ENCODE measurements at regions not wholly inside any gene's neighbourhood (a gene's known extent, or its start where the extent isn't known, plus 50 kb on each side); places are given as distances from the start of the nearest gene placed in this dataset.
"Not testable (repeated sequence)": the region's sequence is repeated elsewhere in the genome, so short reads cannot be mapped to it uniquely, and the experiment has no call there.

DNA sequence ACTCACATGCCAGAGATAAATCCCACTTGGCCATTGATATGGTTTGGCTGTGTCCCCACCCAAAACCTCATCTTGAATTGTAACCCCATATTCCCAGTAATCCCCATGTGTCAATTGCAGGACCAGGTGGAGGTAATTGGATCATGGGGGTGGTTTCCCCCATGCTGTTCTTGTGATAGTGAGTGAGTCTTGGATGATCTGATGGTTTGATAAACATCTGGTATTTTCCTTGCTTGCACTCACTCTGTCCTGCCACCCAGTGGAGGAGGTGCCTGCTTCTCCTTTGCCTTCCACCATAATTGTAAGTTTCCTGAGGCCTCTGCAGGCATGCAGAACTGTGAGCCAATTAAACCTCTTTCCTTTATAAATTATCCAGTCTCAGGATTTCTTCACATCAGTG is 50.4 kb upstream of the B3GAT2 start:
- not testable (repeated sequence) for H3K4me3 Mint-ChIP-seq, ATAC-seq, DNase-seq, H3K4me1 Mint-ChIP-seq, H3K27ac Mint-ChIP-seq
- Mint-ChIP-seq H3K9me3 (peaks cover 0 to 20% of the 10 kb centered on the region in 2 donors), H3K27me3 (peaks cover 35% of the 10 kb centered on the region)

DNA sequence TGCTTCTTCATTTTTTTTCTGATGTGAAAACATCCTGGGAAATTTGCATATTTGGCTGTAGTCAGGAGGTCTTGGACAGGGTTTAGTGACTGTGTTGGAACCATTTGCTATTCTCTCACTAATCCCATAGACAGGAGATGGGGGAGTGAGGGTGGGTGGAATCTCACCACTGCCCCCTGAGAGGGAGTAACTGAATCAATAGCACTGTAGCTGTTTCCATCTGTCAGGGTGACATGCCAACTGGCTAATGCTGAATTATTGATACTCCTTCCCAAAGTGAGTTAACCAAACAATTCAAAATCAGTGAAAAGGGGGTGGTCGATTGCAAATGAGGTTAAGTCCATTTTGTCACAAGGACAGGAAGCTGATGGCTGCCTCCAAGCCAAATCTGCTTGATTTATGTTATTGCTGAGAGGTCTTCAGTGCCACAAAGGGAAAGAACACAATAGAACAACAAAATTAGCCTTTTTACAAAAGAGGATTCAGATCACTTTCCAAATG is 55.1 kb upstream of the B3GAT2 start:
- H3K4me1 Mint-ChIP-seq: no peaks in the 10 kb centered on the region
- H3K4me3 Mint-ChIP-seq: no peak overlapping the region
- no peak overlapping the region for H3K27ac Mint-ChIP-seq
- ATAC-seq (no peak), DNase-seq (no peak)
- peaks cover 35% of the 10 kb centered on the region for H3K27me3 Mint-ChIP-seq
- H3K9me3 Mint-ChIP-seq: no peaks in the 10 kb centered on the region

GRCh38 chr6:71012866-71013469 is 56.1 kb upstream of the B3GAT2 start:
- peak in 1 of 2 donors; percentile 8 for DNase-seq
- Mint-ChIP-seq H3K9me3 (no peaks in the 10 kb centered on the region), H3K4me3 (no peak overlapping the region), H3K27me3 (peaks cover 35% of the 10 kb centered on the region), H3K27ac (no peak overlapping the region), H3K4me1 (no peaks in the 10 kb centered on the region)
- ATAC-seq: peak; percentile 80

- Mint-ChIP-seq H3K9me3 (no peaks in the 10 kb centered on the region), H3K4me3 (no peak overlapping the region)
Observed at GRCh38 chr6:71015392-71015791, 58.5 kb upstream of the B3GAT2 start.

DNA sequence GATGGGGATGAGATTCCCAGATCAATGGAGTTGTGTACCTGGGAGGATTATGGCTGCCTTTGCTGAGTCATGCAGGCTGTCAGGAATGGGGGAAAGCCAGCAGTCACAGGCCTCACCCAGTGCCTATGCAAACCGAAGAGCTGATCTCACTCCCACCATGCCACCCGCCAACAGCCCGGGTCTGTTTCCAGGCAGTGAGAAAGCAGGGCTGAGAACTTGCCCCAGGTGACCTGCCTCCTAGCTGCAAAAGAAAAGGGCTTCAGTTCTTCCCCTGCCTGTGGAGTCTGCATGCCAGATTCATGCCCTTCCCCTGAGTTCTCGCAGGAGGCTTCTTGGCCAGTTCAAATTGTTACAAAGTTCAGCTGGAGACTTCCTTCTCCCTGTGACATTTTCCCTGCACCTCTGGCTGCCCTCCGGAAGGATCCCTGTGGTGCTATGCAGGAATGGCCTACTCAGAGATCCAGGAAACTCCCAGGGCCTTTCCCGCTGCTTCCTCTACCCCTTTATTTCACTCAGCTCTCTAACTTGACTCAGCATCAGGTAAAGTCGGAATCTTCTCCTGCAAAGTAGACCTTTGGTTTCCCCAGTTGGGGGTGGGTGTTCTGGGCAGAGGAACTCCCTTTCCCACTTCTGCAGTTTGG is 71.5 kb upstream of the B3GAT2 start:
- no peaks in the 10 kb centered on the region for H3K9me3 Mint-ChIP-seq
- ATAC-seq: no peak
- no peaks in the 10 kb centered on the region for H3K27me3 Mint-ChIP-seq
- no peak overlapping the region for H3K4me3 Mint-ChIP-seq
- H3K27ac Mint-ChIP-seq: no peak overlapping the region
- no peak for DNase-seq
- H3K4me1 Mint-ChIP-seq: no peaks in the 10 kb centered on the region

More at GRCh38 chr6:71015392-71015791, 58.5 kb upstream of the B3GAT2 start:
- peaks cover 15% of the 10 kb centered on the region for H3K27me3 Mint-ChIP-seq
- no peaks in the 10 kb centered on the region for H3K4me1 Mint-ChIP-seq
- ATAC-seq: no peak
- no peak overlapping the region for H3K27ac Mint-ChIP-seq
- no peak for DNase-seq

DNA sequence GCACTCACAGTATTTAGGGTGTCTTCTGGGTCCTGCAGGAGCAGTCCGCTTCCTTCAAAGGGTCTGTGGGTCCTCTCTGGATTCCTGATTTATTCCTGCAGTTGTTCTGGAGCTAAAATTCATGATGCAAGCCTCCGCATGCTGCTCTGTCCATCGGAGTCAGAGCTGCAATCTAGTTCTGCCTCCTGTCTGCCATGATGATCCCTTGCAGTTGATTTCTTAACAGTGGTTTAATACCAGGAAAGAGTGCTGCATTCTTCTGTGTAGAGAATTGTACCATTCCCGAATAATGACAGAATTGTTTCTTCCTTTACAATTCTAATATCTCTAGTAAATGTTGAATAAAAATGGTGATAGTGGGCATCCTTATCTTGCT is 72.0 kb upstream of the B3GAT2 start:
- Mint-ChIP-seq H3K27ac (no peak overlapping the region), H3K27me3 (no peaks in the 10 kb centered on the region), H3K4me3 (no peak overlapping the region), H3K9me3 (no peaks in the 10 kb centered on the region), H3K4me1 (no peaks in the 10 kb centered on the region)
- no peak for DNase-seq
- ATAC-seq: no peak

- ATAC-seq: no peak
- no peaks in the 10 kb centered on the region for H3K9me3 Mint-ChIP-seq
- no peak overlapping the region for H3K27ac Mint-ChIP-seq
- no peak for DNase-seq
- no peak overlapping the region for H3K4me3 Mint-ChIP-seq
- no peaks in the 10 kb centered on the region for H3K27me3 Mint-ChIP-seq
- no peaks in the 10 kb centered on the region for H3K4me1 Mint-ChIP-seq
Observed at GRCh38 chr6:71029555-71029954, 72.7 kb upstream of the B3GAT2 start.

DNA sequence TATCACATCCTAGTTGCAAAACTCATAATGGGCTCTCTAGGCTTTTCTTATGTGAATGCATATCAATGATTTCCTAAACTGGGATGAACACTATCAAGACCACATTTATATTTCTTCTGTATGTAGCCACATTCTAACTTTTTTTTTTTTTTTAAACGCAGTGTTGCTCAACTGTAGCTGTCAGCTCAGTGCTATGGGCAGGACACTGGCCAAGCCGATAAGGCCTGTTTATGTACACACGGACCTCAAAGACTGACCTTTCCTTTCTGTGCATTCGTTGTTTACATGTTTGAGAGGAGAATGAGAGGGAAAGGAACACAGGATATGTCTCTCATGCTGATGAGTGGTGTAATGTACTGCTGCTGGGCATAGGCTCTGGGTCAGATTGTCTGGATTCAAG is 75.1 kb upstream of the B3GAT2 start:
- H3K4me3 Mint-ChIP-seq: no peak overlapping the region
- ATAC-seq (no peak), DNase-seq (no peak)
- no peak overlapping the region for H3K27ac Mint-ChIP-seq
- peaks cover 0 to 4% of the 10 kb centered on the region in 2 donors for H3K9me3 Mint-ChIP-seq
- H3K4me1 Mint-ChIP-seq: no peaks in the 10 kb centered on the region
- no peaks in the 10 kb centered on the region for H3K27me3 Mint-ChIP-seq

- Mint-ChIP-seq H3K27me3 (peaks cover 2% of the 10 kb centered on the region), H3K9me3 (peaks cover 0 to 7% of the 10 kb centered on the region in 2 donors), H3K4me3 (no peak overlapping the region), H3K4me1 (no peaks in the 10 kb centered on the region), H3K27ac (no peak overlapping the region)
- ATAC-seq (no peak), DNase-seq (no peak)
Observed at GRCh38 chr6:71033171-71033570, 76.3 kb upstream of the B3GAT2 start.

DNA sequence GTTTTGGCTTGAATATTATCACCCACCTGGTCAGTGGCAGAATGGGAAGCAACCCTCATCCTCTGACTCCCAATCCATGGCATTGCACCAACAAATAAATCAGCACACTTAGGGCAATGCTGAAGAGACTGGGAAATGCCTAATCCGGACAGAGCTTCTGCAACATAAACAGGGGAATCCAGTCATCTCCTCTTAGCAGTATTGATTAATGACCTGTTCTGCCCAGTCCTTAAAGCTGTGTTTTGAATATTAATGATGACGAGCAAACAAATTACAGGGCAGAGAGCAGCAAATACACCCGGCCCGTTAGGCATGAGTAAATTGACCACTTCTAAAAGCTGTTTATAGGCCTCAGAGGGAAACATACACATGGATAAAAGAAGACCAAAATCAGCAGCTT is 77.0 kb upstream of the B3GAT2 start:
- Mint-ChIP-seq H3K4me3 (no peak overlapping the region), H3K27me3 (peaks cover 9% of the 10 kb centered on the region), H3K27ac (no peak overlapping the region), H3K4me1 (no peaks in the 10 kb centered on the region), H3K9me3 (peaks cover 0 to 7% of the 10 kb centered on the region in 2 donors)
- ATAC-seq (no peak), DNase-seq (no peak)

DNA sequence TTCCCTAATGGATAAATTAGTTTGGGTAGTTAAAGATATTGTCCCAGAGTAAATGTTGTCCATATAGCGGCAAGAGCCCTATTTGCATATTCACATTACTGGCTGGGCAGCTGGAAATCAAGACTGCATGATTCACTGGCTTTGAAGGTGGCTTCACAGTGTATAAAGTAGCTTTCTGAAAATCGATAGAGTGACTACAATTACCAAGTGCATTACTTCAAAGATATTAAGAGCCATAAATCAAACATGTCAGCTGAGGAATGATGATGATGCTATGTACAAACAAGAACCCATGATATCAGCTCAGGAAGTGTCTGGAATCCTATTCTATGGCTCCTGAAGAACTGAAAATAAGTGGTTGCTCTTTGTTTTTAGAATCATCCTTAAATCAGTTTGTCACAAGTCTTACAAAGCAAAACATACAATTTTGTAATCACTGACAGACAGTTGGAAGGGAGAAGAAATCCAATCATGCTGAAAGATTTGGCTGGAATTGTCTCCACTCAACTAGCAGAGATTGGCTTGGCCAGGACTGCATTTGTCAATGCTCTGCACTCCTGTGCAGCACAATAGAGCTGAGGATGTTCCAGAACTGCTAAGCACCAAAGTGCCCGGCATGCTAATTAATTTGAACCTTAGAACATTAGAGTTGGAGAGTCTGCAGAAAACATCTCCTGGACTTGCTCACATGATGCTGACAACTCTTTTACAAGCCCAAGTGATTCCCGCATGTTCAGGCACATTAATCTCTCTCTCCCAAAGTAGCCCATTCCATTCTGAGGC is 77.9 kb upstream of the B3GAT2 start:
- ATAC-seq: no peak
- H3K4me1 Mint-ChIP-seq: no peaks in the 10 kb centered on the region
- H3K27ac Mint-ChIP-seq: no peak overlapping the region
- H3K9me3 Mint-ChIP-seq: peaks cover 0 to 7% of the 10 kb centered on the region in 2 donors
- H3K27me3 Mint-ChIP-seq: peaks cover 9% of the 10 kb centered on the region
- H3K4me3 Mint-ChIP-seq: no peak overlapping the region
- no peak for DNase-seq

DNA sequence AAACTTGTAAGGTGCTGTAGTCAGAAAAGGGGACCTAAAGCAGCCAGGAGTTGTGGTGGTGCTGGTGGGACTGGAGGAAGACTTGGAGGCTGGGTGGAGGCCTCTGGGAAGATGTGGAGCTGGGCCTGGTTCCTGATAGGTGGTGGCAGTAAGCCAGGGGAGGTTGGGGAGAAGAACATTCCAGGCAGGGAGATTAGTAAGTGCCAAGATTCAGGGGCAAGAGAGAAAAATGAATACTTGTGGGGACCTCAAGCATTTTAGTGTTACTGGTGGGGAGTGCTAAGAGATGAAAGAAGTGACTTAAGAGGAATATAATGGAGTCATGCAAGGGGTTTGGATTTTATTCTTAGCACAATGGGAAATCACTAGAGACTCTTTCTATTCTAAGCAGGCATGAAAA is 79.0 kb upstream of the B3GAT2 start:
- Mint-ChIP-seq H3K27ac (no peak overlapping the region), H3K4me1 (no peaks in the 10 kb centered on the region), H3K27me3 (peaks cover 9% of the 10 kb centered on the region), H3K9me3 (peaks cover 0 to 7% of the 10 kb centered on the region in 2 donors), H3K4me3 (no peak overlapping the region)
- ATAC-seq: no peak
- DNase-seq: no peak

DNA sequence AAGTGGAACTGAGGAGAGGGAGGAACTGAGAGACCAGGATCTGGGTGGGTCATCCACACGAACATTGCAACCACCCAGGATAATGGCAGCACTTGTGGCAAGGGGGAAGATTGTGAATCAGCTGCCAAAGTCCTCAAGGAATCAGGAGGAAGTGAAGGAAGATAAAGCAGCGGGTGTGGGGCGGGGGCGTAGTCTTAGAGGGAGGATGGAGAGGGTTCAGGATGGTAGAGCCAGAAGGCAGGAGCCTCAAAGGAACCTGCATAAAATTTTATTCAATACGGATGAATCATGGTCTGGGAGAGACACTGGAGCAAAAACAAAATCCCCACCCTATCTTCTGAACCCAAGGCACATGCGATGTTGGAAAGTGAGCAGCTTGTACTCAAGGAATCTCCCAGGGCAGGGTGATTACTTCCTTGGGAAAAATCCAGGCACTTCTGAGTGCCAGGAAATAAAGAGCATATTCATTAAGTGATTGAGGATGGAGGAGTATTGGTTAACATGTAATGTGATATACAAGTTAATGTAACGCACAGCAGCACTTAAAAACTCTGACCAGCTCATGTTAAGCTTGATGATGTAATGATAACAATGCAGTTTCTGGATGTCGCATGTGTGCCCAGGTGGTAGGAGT is 82.0 kb upstream of the B3GAT2 start:
- Mint-ChIP-seq H3K9me3 (peaks cover 0 to 7% of the 10 kb centered on the region in 2 donors), H3K27me3 (peaks cover 12% of the 10 kb centered on the region), H3K4me3 (no peak overlapping the region), H3K4me1 (no peaks in the 10 kb centered on the region), H3K27ac (no peak overlapping the region)
- ATAC-seq: no peak
- no peak for DNase-seq

- H3K9me3 Mint-ChIP-seq: peaks cover 0 to 7% of the 10 kb centered on the region in 2 donors
- no peak overlapping the region for H3K4me3 Mint-ChIP-seq
- no peak overlapping the region for H3K27ac Mint-ChIP-seq
- no peak for DNase-seq
- H3K4me1 Mint-ChIP-seq: no peaks in the 10 kb centered on the region
- peaks cover 16% of the 10 kb centered on the region for H3K27me3 Mint-ChIP-seq
- ATAC-seq: peak; percentile 27
Observed at GRCh38 chr6:71040043-71040442, 83.2 kb upstream of the B3GAT2 start.

GRCh38 chr6:71040841-71041240 is 84.0 kb upstream of the B3GAT2 start:
- H3K27ac Mint-ChIP-seq: no peak overlapping the region
- H3K4me3 Mint-ChIP-seq: no peak overlapping the region
- H3K4me1 Mint-ChIP-seq: no peaks in the 10 kb centered on the region
- peaks cover 16% of the 10 kb centered on the region for H3K27me3 Mint-ChIP-seq
- DNase-seq (no peak), ATAC-seq (no peak)
- peaks cover 0 to 7% of the 10 kb centered on the region in 2 donors for H3K9me3 Mint-ChIP-seq

DNA sequence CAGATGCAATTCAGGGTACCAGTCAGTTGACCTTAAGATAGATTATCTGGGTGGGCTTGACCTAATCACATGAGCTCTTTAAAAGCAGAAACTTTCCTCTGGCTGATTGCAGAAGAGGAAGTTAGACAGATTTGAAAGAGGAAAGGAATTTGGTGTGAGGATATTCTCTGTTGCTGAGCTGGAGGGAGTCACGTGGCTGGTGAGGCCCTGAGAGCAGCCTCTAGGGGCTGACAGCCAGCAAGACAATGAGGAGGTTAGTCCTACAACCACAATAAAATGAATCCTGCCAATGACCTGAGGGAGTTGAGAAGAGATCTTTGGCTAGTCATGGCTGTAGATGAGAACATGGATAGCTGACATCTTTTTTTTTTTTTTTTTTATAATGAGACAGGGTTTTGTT is 87.0 kb upstream of the B3GAT2 start:
- peaks cover 8% of the 10 kb centered on the region for H3K27me3 Mint-ChIP-seq
- H3K4me3 Mint-ChIP-seq: no peak overlapping the region
- H3K9me3 Mint-ChIP-seq: no peaks in the 10 kb centered on the region
- no peak for ATAC-seq
- H3K27ac Mint-ChIP-seq: no peak overlapping the region
- DNase-seq: no peak
- H3K4me1 Mint-ChIP-seq: no peaks in the 10 kb centered on the region

All from stimulated activated naive CD8-positive, alpha-beta T cell treated with anti-CD3 and anti-CD28 coated beads, Interleukin-15, amount 100 ng/mL, for 72 hours (primary cell).